22Rv1 (cell line): ENCODE measurements at regions not wholly inside any gene's neighbourhood (a gene's known extent, or its start where the extent isn't known, plus 50 kb on each side); places are given as distances from the start of the nearest gene placed in this dataset.

ENCODE experiments used
- H3K27ac ChIP-seq: fragments of 450-650 bp; 2 replicates; pipeline ENCODE4 v1.5.1; 2017
- CTCF ChIP-seq: fragments of 450-650 bp; IDR thresholded peaks from 2 replicates; pipeline ENCODE4 v1.5.1; 2017; ENCODE audit warnings: mild to moderate bottlenecking
- ZFX ChIP-seq: fragments of 450-650 bp; IDR thresholded peaks from 2 replicates; pipeline ENCODE4 v1.6.1; 2017; ENCODE audit warnings: antibody characterized with exemption, borderline replicate concordance

- no peak overlapping the region for H3K27ac ChIP-seq
- no peak for TF ChIP-seq ZFX
- TF ChIP-seq CTCF = no peak
Observed at GRCh38 chr11:33492596-33492995, 208.0 kb downstream of the C11orf91 start.

- TF ChIP-seq CTCF = no peak
Observed at GRCh38 chr11:33490842-33491370, 209.7 kb downstream of the C11orf91 start.

GRCh38 chr11:33488971-33489370, 211.7 kb downstream of the C11orf91 start:
- TF ChIP-seq CTCF (no peak), ZFX (no peak)
- no peak overlapping the region for H3K27ac ChIP-seq

More at GRCh38 chr11:33490842-33491370, 209.7 kb downstream of the C11orf91 start:
- H3K27ac ChIP-seq = no peak overlapping the region

GRCh38 chr11:33480626-33481025, 220.0 kb downstream of the C11orf91 start:
- no peak overlapping the region for H3K27ac ChIP-seq
- TF ChIP-seq ZFX (no peak), CTCF (no peak)

- H3K27ac ChIP-seq = no peak overlapping the region
- TF ChIP-seq CTCF (no peak), ZFX (no peak)
Observed at GRCh38 chr11:33479231-33479630, 221.4 kb downstream of the C11orf91 start.

- no peak for TF ChIP-seq ZFX
- no peak for TF ChIP-seq CTCF
- no peak overlapping the region for H3K27ac ChIP-seq
Observed at GRCh38 chr11:33478111-33478573, 221.0 kb downstream of the HIPK3 start.

GRCh38 chr11:33476945-33477606, 219.9 kb downstream of the HIPK3 start:
- no peak for TF ChIP-seq ZFX
- no peak for TF ChIP-seq CTCF

More at GRCh38 chr11:33476945-33477606, 219.9 kb downstream of the HIPK3 start:
- no peak overlapping the region for H3K27ac ChIP-seq
